ENCODE measurements at regions not wholly inside any gene's neighbourhood (a gene's known extent, or its start where the extent isn't known, plus 50 kb on each side); places are given as distances from the start of the nearest gene placed in this dataset.
A peak's percentile ranks its signal among the peaks of the same experiment; 100 is the strongest.
"Not testable (repeated sequence)": the region's sequence is repeated elsewhere in the genome, so short reads cannot be mapped to it uniquely, and the experiment has no call there.

DNA sequence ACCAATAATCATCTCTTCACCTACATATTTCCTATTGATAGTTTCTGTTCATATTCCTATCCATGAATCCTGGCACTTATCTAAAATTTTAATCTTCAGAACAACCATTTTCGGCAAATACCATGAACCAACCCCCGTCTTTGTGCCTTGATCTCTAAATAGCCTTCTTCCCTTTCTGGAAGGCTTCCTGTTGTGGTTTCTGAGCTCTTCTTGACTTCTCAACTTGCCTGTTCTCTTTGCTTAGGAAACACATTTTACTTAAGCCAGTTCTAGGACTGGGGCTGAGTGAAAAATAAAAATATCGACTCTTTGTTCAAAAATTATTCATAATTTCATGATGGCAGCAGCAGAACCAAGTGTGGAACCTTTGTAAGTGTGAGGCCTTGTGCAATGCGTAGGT, 882.4 kb downstream of the C4orf33 start:
- Mint-ChIP-seq H3K27ac (no peak overlapping the region), H3K4me1 (no peaks in the 10 kb centered on the region), H3K27me3 (no peaks in the 10 kb centered on the region), H3K9me3 (no peaks in the 10 kb centered on the region), H3K36me3 (no peaks in the 10 kb centered on the region), H3K4me3 (no peak overlapping the region)

- H3K4me1 Mint-ChIP-seq: no peaks in the 10 kb centered on the region
- H3K27ac Mint-ChIP-seq: no peak overlapping the region
- H3K9me3 Mint-ChIP-seq: no peaks in the 10 kb centered on the region
- no peaks in the 10 kb centered on the region for H3K27me3 Mint-ChIP-seq
- H3K36me3 Mint-ChIP-seq: peaks cover 1% of the 10 kb centered on the region
- no peak overlapping the region for H3K4me3 Mint-ChIP-seq
Observed at GRCh38 chr4:129988957-129989356, 893.0 kb downstream of the C4orf33 start.

GRCh38 chr4:129994715-129995114, 898.8 kb downstream of the C4orf33 start:
- Mint-ChIP-seq H3K4me1 (no peaks in the 10 kb centered on the region), H3K9me3 (peaks cover 0 to 4% (median 2%) of the 10 kb centered on the region in 3 donors), H3K27ac (no peak overlapping the region), H3K36me3 (no peaks in the 10 kb centered on the region), H3K27me3 (no peaks in the 10 kb centered on the region), H3K4me3 (no peak overlapping the region)

GRCh38 chr4:129998436-129999150, 902.6 kb downstream of the C4orf33 start:
- Mint-ChIP-seq H3K4me3 (no peak overlapping the region), H3K9me3 (peaks cover 0 to 5% (median 4%) of the 10 kb centered on the region in 3 donors), H3K27ac (no peak overlapping the region), H3K4me1 (no peaks in the 10 kb centered on the region), H3K27me3 (no peaks in the 10 kb centered on the region), H3K36me3 (no peaks in the 10 kb centered on the region)

DNA sequence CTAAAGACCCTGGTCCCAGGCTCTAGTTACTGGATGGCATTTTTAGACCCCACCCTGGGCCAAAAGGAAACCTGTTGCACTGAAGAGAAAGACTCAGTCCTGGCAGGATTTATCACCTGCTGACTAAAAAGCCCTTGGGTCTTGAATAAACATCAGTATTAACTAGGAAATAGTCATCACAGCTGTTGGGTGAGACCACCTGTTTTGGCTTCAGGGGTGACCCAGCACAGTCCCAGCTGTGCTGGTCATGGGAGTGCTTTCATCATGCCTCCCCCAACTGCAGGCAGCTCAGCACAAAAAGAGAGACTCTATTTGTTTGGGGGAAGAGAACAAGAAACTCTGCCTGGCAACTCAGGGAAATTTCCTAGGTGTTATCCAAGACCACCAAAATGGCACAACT, 903.2 kb downstream of the C4orf33 start:
- no peak overlapping the region for H3K27ac Mint-ChIP-seq
- H3K36me3 Mint-ChIP-seq: no peaks in the 10 kb centered on the region
- H3K9me3 Mint-ChIP-seq: peaks cover 0 to 5% (median 4%) of the 10 kb centered on the region in 3 donors
- H3K4me3 Mint-ChIP-seq: no peak overlapping the region
- H3K4me1 Mint-ChIP-seq: no peaks in the 10 kb centered on the region
- no peaks in the 10 kb centered on the region for H3K27me3 Mint-ChIP-seq

- Mint-ChIP-seq H3K36me3 (no peaks in the 10 kb centered on the region), H3K4me3 (no peak overlapping the region), H3K9me3 (no peaks in the 10 kb centered on the region), H3K27me3 (no peaks in the 10 kb centered on the region), H3K27ac (no peak overlapping the region), H3K4me1 (no peaks in the 10 kb centered on the region)
Observed at GRCh38 chr4:130008461-130008860, 912.5 kb downstream of the C4orf33 start.

GRCh38 chr4:130012806-130013205, 916.9 kb downstream of the C4orf33 start:
- not testable (repeated sequence) for H3K4me3 Mint-ChIP-seq, H3K36me3 Mint-ChIP-seq, H3K4me1 Mint-ChIP-seq, H3K27me3 Mint-ChIP-seq, H3K27ac Mint-ChIP-seq, H3K9me3 Mint-ChIP-seq

- no peaks in the 10 kb centered on the region for H3K4me1 Mint-ChIP-seq
- no peaks in the 10 kb centered on the region for H3K36me3 Mint-ChIP-seq
- no peak overlapping the region for H3K27ac Mint-ChIP-seq
- H3K4me3 Mint-ChIP-seq: no peak overlapping the region
- H3K27me3 Mint-ChIP-seq: no peaks in the 10 kb centered on the region
- no peaks in the 10 kb centered on the region for H3K9me3 Mint-ChIP-seq
Observed at GRCh38 chr4:130021706-130022105, 925.8 kb downstream of the C4orf33 start.

- Mint-ChIP-seq H3K4me1 (no peaks in the 10 kb centered on the region), H3K27me3 (no peaks in the 10 kb centered on the region), H3K4me3 (no peak overlapping the region), H3K27ac (no peak overlapping the region), H3K9me3 (no peaks in the 10 kb centered on the region), H3K36me3 (no peaks in the 10 kb centered on the region)
Observed at GRCh38 chr4:130023088-130023487, 927.1 kb downstream of the C4orf33 start.

DNA sequence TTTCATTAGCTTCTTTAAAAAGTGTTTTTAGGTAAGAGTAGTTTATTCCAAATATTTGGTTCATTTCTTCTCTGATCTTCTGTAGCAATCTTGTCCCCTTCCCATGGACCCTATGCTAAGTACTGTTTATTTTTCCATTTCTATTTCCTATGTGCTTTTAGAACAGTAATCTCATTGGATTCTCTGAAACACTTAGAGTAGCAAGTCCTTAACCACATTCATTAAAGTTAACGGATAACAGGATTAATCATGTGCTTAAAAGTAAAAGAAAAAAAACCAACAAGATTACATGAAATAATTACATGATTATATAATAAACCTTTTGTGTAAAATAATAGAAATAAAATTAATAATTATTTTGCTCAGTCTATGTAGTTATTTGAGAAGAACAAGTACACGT, 929.7 kb downstream of the C4orf33 start:
- Mint-ChIP-seq H3K4me1 (peaks cover 0 to 7% (median 5%) of the 10 kb centered on the region in 3 donors), H3K36me3 (no peaks in the 10 kb centered on the region), H3K9me3 (no peaks in the 10 kb centered on the region), H3K27me3 (no peaks in the 10 kb centered on the region), H3K4me3 (no peak overlapping the region), H3K27ac (no peak overlapping the region)

- no peaks in the 10 kb centered on the region for H3K9me3 Mint-ChIP-seq
- H3K4me1 Mint-ChIP-seq: peaks cover 0 to 11% (median 5%) of the 10 kb centered on the region in 3 donors
- H3K36me3 Mint-ChIP-seq: peaks cover 1% of the 10 kb centered on the region
- no peak overlapping the region for H3K27ac Mint-ChIP-seq
- no peaks in the 10 kb centered on the region for H3K27me3 Mint-ChIP-seq
- no peak overlapping the region for H3K4me3 Mint-ChIP-seq
Observed at GRCh38 chr4:130026185-130026584, 930.2 kb downstream of the C4orf33 start.

DNA sequence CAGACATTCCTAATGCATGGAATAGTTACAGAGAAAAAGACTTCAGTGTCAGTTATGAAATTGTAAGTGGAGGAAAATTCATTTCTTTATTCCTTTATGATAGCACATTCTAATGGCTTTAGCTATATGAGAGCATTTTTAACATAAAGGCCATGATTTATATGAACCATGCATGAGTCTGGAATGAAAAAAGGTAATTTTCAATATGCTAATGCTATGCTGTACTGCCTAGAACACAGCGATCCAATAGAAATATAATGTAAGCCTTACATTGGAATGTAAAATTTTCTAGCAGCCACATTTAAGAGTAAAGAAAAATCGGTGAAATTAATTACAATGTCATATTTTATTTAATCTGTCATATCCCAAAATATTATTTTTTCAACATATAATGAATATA, 932.0 kb downstream of the C4orf33 start:
- no peak overlapping the region for H3K27ac Mint-ChIP-seq
- no peak overlapping the region for H3K4me3 Mint-ChIP-seq

DNA sequence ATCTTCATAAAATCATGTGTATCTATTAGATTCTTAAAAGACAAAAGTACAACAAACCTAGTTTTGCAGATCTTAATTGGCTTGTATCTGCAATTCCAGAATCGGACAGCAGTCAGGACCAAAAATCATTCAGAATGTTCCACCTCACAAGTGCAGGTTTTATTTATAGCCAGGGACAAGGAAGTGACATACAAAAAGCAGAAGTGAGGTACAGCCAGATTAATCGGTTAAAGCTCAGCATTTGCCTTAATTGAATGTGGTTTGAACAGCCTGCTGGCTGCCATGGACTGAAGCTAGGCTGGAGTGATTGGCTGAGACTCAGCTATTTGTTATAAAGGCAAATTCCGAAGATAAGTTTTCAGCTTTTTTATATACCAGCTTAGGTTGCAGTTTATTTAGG, 932.6 kb downstream of the C4orf33 start:
- no peaks in the 10 kb centered on the region for H3K27me3 Mint-ChIP-seq
- peak overlapping the region in 1 of 4 donors; percentile 46 for H3K4me3 Mint-ChIP-seq
- H3K36me3 Mint-ChIP-seq: peaks cover 1% of the 10 kb centered on the region
- peaks cover 2 to 11% (median 5%) of the 10 kb centered on the region in 3 donors for H3K4me1 Mint-ChIP-seq
- H3K9me3 Mint-ChIP-seq: peaks cover 0 to 3% (median 0%) of the 10 kb centered on the region in 3 donors
- no peak overlapping the region for H3K27ac Mint-ChIP-seq

More for the DNA sequence above, 932.0 kb downstream of the C4orf33 start:
- Mint-ChIP-seq H3K9me3 (peaks cover 0 to 3% (median 0%) of the 10 kb centered on the region in 3 donors), H3K27me3 (no peaks in the 10 kb centered on the region), H3K36me3 (peaks cover 1% of the 10 kb centered on the region), H3K4me1 (peaks cover 2 to 11% (median 5%) of the 10 kb centered on the region in 3 donors)

DNA sequence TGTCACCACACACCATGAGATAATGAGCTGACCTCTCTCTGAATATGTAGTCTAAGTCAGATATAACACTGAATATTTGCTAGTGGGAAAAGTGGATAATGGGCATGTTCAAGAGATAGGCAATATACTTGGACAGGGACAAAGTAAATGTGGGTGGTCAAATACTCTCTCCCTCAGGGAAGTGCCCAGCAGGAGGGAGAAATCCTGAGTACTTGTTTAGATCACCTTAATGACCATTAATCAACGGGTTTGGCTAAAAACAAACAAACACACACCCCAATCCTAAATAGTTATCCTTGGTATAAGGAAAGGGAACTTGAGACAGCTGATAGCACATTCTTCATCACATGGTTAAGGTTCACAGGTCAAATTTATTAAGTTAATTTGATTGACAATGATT, 933.5 kb downstream of the C4orf33 start:
- Mint-ChIP-seq H3K27me3 (no peaks in the 10 kb centered on the region), H3K4me3 (no peak overlapping the region), H3K27ac (no peak overlapping the region), H3K9me3 (peaks cover 0 to 3% (median 0%) of the 10 kb centered on the region in 3 donors), H3K4me1 (peaks cover 2 to 11% (median 5%) of the 10 kb centered on the region in 3 donors), H3K36me3 (peaks cover 1% of the 10 kb centered on the region)

DNA sequence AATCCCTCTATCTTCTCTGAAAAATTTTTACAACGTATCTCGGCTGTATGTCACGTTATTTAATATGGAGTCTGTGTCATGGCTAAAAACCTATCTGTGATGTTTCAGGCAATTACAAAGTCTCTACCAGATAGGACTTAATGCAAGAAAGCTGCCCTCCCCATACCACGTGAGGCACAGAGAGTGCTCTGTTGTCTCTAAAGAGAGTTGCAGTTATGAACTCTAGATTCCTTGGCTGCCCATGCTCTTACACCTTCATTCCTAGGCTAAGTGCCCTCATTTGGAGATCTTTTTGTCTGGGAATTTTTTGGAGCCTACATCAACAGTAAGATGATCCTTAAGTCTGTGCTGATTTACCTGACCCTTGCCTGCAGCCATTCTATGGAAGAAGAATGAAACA, 935.9 kb downstream of the C4orf33 start:
- no peak overlapping the region for H3K4me3 Mint-ChIP-seq
- H3K27ac Mint-ChIP-seq: no peak overlapping the region
- H3K4me1 Mint-ChIP-seq: peaks cover 2 to 11% (median 5%) of the 10 kb centered on the region in 3 donors
- no peaks in the 10 kb centered on the region for H3K27me3 Mint-ChIP-seq
- peaks cover 1% of the 10 kb centered on the region for H3K36me3 Mint-ChIP-seq
- peaks cover 0 to 3% (median 0%) of the 10 kb centered on the region in 3 donors for H3K9me3 Mint-ChIP-seq

- H3K27ac Mint-ChIP-seq, H3K36me3 Mint-ChIP-seq, H3K4me3 Mint-ChIP-seq, H3K9me3 Mint-ChIP-seq, H3K27me3 Mint-ChIP-seq, H3K4me1 Mint-ChIP-seq: not testable (repeated sequence)
Observed at GRCh38 chr4:130033657-130034056, 937.7 kb downstream of the C4orf33 start.

Data from IgD-negative memory B cell (primary cell).